NAMALWA (cell line): ENCODE measurements at regions not wholly inside any gene's neighbourhood (a gene's known extent, or its start where the extent isn't known, plus 50 kb on each side); places are given as distances from the start of the nearest gene placed in this dataset.
A peak's percentile ranks its signal among the peaks of the same experiment; 100 is the strongest.
"Not testable (repeated sequence)": the region's sequence is repeated elsewhere in the genome, so short reads cannot be mapped to it uniquely, and the experiment has no call there.

Experiments
- DNase-seq: peaks from one replicate; pipeline ENCODE4 v3.0.0-alpha.2; 2015; ENCODE audit warnings: low spot score

DNA sequence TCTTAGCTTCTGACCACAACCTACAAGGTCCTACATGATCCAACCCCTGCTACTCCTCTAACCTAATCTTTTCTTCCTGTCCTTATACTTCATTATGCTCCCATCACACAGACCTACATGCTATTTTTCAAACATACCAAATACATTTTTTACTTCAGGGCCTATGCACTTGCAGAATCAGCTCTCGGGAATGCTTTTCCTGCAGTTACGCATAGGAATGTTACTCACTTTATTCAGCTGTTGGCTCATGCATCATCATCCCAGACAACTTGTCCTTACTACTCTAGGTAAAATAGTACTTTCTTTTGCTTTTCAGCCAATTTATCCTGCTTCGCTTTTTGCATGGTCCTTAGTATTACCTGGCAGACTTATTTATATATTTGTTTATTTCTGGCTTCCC is 105.6 kb downstream of the OXSM start:
- no peak for DNase-seq

DNA sequence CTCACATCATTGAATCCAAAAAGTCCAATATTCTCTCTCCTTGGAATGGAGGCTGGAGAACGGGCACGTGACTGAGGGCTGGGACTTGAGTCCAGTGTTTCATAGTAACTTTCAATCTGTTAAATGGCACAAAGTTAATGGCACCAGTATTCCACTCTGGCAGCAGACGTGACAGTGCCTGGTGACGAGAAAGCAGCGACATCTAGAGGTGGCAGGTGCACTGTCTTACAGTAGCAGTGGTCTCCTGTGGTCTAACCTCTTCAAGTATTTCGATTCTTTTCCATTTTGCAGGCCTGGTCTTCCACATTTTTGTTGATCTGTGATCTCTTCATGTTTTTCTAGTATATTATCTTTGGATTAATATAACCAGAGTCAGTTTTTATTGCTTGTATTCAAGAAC is 107.1 kb downstream of the OXSM start:
- peak; percentile 44 for DNase-seq

DNA sequence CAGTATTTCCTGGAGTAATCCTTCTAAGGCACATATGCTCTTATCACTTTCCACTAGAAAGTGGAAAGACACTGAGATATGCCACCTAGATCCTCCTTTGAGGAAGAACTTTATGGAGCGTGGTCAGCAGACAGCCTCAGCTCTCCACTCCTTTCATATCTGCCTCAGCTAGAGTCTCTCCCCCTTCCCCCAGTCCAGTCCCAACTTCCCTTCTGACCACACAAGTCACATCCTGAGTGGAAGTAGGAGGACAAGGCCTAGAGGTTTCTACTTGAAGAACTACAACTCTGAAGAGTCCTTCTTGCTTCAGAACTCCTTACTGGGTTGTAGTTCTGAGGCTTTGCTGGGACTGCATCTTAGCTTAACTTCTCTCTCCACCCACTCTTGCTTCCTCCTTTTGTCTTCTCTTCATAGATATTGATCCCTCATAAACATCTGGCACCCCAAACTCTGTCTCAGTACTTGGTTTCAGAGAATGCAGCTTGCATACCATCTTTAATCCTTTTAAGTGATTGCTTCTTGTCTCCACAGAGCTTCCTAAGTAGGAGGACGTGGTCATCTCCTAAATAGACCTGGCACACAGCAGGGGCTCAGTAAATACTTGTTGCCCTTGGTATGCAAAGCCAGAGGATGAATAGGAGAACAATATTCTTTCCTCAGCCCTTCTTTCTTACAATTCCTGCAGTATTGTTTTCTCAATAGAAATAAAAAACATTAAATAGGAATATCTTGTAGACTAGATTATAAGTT is 109.6 kb downstream of the OXSM start:
- no peak for DNase-seq

DNA sequence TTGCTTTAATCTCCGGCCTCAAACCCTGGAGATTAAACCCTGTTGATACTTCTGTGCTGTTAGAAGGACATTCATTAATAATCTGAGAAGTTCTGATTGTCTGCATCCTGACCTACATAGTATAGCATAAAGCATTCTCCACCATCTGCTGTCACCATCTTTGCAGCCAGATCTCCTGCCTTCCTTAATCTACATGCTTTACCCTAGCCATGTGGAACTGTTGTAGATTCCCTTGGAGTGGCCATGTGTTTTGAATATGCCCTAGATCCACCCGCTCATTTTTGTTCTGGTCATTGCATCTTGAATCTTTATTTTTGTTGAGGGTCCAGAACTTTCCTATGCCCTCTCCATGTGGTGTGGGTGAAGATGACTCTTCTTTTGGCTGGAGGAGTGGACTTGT is 110.3 kb downstream of the OXSM start:
- no peak for DNase-seq

DNA sequence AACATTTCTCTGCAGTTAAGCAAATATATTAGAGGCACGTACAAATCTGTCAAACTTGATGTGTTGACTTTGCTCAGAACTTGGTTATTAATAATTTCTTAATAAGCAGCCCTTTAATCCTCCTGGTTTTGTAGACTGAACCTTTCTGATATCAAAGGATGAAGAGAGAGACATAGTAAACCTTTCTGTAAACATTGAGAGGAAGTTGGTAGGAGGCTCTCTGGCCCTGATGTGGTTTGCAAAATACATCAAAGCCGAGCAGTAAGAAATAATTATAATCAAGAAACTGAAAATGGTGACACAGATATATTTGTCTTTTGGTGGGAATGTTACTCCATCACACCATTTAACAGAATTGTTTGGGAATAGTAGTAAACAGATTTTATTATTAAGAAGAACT is 111.9 kb downstream of the OXSM start:
- peak; percentile 12 for DNase-seq

DNA sequence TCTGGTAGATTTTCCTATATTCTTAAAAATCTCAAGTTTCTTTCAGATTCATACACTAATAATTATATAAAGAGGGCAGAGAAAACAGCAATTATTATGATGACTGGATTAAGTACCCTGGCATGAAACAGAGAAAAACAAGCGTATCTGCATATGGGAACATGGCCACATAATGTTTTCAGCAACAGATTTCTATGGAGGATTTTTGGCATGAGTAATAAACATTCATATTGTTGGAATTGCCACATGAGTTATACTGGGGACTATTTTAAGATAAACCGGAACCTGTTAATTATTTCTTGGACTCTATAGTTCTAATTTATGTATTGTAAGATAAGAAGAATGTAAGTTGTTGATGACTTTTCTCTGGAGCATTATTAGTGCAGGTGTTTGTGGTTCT is 112.7 kb downstream of the OXSM start:
- DNase-seq = no peak

DNA sequence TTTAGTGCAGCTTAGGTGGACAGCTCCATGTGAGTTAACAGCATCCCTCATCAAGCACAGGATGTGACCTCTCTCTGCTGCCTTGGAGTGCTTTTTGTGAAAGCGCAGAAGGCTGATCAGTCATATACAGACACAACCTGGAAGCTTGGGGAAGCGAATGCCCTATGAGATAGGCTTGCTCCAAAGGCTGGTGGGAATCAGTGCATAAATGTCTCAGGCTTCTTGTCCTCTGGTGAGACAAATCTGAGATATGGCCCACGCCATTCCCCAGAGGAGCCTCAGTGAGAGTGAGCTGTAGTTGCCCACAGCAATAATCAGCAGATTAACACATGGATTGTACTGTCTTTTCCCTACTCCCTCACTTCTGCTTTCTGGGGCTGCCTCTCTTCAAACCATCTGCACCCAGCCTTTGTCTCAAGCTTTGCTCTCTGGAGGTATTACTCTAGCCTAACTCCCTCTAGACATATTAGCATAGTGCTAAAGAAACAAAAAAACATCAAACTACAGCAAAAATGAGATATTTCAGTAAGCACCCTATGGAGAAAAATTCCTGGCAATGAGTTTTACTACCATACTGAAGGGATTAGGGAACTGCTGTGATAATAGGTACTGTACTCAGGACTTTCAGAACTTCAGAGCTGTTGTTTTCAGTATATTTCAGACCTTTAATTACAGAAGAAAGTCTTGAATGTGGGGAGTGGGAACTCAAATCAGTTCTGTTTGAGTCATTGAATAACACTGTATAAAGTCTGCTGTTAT is 113.7 kb downstream of the OXSM start:
- DNase-seq = peak; percentile 9

DNA sequence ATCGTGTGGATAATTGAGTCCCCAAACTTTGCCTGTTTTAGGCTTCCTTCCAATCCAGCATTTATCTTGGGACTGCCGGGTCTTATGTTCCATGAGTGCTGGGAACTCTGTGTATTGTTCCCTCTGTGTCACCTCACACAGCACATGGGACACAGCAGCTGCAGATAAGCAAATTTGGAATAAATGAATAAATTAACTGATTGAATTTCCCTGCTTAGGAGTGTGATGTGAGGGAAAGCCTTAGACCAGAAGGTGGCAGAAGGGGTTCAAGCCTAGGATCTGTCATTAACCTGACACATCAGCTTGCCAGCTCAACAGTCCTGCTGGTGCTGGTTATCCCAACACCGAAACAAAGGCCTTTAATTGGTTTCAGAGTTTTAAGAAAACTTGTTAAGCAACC is 114.3 kb downstream of the OXSM start:
- peak; percentile 44 for DNase-seq

DNA sequence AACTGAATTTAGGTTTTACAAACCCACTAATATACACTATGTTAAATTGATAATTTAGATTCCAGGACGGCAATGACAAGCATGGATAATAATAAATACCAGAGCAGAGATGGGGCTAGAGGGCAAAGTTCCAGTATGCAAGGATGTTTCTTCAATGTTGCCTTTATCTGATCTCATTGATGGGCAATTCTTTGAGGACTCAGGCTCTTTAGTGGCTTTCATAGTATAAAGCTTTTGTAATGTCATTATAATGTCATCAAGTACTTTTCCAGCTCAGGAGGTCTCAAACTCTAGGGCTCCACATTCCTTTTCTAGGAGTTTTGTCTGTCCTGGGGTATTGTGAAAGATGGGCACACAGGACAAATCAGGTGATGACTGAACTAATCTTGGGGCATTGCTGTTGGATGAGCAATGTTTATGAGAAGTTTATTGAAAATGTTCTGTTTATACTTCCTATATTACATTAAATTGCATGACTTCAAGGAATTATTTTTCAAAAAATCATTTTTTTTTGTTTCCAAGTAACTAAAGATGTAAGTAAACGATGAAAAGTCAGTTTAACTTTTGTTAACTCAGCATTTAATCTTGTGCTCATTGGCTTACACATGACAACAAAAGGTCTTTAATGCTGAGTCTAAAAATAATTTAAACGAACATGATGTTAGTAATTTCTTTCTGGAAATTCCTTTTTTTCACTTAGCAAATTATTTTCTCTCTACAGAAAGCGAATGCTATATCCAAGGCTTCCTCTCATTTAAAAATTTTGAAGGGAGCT is 116.4 kb downstream of the OXSM start:
- no peak for DNase-seq

DNA sequence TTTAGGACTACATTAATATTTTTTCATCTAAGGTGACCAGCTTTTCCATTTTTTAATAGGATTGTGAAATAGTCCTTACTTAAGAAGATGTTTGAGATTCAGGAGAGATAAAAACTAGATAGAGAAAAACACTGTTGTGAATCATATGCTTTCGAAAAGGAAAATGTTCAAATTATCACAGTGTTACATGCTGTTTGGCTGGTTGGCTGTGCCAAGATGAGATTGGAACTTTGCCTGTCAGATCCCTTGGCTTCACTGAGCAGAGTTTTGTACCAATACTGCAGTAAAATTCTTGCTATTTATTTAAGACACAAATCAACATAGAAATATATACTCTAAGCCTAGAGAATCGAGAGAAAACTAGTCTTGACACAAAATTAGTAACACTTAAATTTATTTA is 117.2 kb downstream of the OXSM start:
- DNase-seq = no peak

DNA sequence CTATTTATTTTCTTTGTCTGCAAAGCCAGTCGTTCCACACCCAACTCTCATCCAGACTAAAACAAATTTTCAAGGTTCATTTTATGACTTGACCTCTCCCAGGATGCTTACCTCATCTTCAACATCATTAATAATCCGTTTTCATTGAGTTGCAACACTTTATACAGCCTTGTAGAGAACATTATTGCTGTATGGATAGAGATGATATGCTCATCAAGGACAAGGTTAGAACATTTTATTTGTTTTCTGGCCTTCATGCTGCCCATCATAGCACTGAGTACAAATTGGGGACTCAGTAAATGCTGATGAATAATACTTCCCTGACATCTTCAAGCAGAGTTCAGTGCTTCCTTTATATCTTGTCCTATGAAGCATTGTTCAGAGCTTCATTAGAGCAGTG is 120.2 kb downstream of the OXSM start:
- DNase-seq = no peak

DNA sequence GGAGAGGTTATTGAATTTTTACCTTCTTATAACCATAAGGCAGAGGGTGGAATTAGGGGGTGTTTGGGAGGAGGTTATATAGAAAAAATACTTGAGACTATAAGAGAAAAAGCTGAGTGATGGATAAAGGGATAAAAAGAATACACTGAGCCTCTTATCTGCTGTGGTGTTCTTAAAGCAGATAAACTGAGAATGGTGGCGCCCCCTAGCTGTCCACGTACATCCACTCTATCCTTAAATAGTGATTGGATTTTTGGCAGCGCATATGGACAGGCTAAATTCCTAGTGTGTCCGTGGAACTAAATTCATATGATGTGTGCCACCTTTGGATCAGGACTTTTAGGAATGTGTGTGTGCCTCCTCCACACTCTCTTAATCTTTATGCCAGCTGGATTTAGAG is 121.1 kb downstream of the OXSM start:
- DNase-seq = peak; percentile 52

DNA sequence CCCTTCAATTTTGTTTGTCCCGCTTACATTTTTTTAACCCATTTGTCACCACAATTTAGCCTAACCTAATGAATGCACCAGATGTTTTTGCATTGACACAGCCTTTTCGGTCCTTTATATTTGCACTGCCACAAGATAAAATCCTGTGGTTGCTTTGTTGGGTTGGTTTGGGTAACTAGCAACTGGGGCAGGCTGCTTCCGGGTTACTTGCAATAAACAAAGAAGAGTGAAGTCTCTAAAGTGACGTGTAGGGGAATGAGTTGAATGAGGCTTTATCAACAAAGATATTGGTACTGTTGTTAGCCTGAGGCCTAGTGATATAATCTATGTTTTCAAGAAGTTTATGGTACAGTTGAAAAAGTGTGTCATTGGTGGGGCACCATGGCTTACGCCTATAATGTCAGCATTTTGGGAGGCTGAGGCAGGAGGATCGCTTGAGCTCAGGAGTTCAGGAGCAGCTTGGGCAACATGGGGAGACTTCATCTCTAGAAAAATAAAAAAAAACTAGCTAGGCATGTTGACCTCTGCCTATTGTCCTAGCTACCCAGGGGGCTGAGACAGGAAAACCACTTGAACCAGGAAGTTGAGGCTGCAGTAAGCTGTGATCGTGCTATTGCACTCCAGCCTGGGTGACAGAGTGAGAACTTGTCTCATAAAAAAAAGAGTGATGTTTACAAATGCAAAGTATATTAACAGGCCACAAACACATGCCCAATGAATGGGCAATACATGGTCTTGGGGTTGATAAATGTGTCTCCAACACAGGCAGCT is 121.8 kb downstream of the OXSM start:
- DNase-seq = no peak

DNA sequence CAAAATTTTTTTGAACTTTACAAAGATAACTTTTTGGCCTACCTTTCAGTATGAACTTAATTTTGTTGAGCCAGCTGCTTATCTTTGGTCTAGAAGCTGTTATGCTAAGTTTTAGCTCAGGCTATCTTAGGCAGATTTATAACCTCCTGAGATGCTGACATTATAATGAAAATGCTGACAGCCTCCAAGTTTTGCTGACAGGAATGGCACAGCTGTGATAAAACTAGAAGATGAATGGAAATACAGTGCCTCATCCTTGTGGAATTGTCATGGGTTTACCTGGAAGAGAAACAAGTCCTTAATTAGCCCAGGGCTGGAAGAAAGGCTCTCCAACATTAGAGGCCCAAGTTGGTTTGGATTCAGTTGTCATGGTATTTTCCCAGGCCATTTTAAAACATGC is 123.3 kb downstream of the OXSM start:
- no peak for DNase-seq

DNA sequence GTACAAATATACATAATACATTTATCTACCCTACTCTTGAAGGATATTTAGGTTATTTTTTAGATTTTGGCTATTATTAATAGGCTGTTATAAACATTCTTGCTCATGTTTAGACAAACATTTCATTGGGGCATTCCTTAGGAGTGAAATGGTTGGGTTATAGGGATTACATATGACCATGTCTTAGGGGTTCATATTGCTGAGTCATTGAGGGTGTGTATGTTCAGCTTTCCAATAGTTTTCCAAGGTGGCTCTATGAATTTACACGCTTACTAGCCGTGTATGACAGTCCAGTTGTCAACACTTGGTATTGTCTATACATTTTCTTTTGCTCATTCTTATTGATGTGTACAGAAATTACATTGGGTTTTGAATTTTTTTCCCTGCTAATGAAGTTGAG is 125.8 kb downstream of the OXSM start:
- no peak for DNase-seq

DNA sequence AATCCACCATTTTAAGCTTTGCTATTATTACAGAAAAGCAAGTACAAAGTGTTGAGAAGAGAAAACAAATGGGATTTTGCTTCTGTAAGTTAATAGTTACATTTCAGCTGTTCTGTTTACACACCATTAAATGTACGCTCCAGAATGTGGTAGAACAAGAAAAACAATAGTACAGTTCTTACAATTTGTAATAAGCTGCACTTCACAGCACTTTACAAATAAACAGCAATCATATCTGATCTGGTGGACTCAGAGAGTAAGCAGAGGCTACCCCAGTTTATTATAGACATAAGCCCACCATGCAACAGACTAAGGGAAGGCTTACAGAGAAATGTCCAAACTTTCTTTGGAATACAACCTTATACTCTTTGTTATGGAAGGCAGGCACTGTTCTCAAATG is 126.4 kb downstream of the OXSM start:
- no peak for DNase-seq

DNA sequence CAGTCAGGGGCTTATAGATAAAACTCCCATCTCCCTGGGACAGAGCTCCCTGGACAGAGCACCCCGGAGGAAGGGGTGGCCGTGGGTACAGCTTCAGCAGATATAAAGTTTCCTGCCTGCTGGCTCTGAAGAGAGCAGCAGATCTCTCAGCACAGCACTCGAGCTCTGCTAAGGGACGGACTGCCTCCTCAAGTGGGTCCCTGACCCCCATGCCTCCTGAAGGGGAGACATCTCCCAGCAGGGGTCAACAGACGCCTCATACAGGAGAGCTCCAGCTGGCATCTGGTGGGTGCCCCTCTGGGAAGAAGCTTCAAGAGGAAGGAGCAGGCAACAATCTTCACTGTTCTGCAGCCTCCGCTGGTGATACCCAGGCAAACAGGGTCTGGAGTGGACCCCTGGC is 142.1 kb downstream of the OXSM start:
- DNase-seq = not testable (repeated sequence)

DNA sequence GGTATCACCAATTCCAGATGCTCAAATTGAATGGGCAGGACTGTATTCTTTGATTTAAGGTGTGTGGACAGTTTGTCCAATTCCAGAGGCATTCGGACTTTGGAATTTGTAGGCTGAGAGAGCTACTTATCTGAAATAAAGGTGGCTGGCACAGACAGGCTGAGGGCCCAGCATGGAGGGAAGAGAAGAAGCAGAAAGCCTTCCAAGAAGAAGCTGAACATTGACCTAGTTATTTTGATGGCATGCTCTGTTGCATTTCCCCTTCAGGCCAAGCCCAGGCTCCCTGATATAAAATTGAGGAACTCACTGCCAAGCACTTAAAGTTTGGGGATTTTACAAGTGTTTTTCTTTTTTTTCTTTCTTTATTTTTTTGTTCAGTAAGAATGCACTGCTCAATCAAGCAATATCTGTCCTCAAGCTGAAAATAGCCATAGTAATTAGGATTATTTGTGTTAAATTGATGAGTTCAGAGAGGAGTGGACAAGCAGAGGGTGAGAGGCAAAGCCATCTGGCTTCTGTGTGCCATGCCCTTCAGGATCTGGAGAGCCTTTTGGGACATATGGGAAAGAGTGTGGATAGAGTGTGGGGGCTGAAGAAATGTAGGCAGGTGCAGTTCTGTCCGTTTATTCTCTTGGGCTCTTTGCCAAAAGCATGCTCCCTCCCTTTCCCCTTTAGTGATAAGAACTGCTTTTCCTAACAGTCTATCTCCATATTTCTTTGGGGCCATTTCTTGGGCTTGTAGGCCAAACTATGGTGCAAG is 148.9 kb downstream of the OXSM start:
- DNase-seq = no peak

DNA sequence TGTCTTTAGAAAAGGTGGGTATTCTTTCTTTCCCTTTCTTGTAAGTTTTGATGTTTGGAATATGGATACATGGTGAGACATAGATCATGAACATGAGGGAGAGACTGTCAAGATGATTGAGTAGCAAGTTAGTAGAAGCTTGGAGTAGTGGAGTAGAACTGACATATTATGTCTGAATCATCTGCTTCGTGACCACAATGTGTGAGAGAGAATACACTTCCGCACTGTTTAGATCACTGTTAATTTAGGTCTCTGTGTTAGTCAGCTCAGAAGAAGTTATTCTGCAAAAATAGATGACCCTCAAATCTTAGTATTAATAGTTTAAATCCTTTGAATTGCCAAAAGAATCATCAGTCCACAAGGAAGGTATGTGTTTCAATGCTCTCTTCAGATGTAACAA is 151.0 kb downstream of the OXSM start:
- DNase-seq = no peak

DNA sequence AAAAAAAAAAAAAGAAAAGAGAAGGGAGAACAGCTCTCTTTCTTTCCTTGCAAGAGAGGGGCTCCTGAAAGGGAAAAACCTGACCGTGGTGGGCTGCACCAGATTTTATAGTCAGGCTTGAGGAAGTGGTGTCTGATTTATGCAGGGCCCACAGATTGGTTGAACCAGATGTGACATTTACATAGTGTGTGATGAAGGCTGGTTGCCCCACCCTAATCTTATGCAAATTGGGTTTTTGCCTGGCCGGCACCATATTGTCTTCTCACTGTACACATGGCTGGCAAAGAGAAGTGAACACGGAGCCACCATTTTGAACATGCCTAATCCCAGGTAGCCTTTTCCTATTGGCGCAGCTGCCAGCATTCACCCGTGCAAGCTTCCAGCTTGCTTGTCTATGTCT is 154.4 kb downstream of the OXSM start:
- DNase-seq = peak; percentile 51

DNA sequence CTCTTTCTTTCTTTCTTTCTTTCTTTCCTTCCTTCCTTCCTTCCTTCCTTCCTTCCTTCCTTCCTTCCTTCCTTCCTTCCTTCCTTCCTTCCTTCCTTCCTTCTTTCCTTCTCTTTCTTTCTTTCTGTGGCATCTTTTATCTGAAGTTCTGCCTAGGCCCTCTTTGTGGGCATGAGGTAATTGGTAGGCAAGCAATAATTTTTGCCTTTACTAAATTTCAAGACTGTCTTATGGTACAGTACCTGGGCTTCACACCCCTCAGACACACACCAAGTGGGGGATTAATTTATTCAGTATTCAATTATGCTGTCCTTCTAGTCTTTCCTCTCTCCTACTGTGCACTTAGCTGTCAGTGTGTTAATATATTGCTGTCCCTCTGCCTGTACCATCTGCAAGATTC is 155.5 kb downstream of the OXSM start:
- no peak for DNase-seq

DNA sequence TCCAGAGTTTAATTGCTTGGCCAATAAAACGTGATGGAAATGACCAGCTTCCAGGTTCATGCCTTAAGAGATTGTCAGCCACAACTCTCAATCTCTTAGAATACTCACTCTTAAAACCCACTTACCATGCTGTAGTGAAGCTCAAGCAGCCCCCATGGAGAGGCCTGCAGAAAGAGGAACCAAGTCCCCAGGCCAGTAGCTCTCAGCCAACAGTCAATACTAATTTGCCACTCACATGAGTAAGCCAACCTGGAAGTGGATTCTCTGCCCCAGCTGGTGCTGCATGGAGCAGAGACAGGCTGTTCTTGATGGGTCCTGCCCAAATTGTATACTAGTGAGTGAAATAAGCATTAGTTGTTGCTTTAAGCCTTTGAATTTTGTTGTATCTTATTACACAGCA is 155.9 kb downstream of the OXSM start:
- peak; percentile 5 for DNase-seq
